ENCODE measurements at regions not wholly inside any gene's neighbourhood (a gene's known extent, or its start where the extent isn't known, plus 50 kb on each side); places are given as distances from the start of the nearest gene placed in this dataset.

- Histone ChIP-seq H3K4me2 (replicated peaks; ENCODE audit: low read depth, low read length, poor library complexity, severe bottlenecking) (peak overlapping the region; percentile 83), H3K79me2 (ENCODE audit: control insufficient read depth, insufficient read depth, low read length) (no peaks in the 10 kb centered on the region), H3K36me3 (replicated peaks in 1 of 2; ENCODE audit: control extremely low read depth in 1 of 2, control insufficient read depth in 1 of 2, extremely low read depth in 1 of 2, insufficient read depth in 2 of 2, low read length in 1 of 2) (no peaks in the 10 kb centered on the region), H4K20me1 (ENCODE audit: control insufficient read depth, insufficient read depth, low read length, poor library complexity, severe bottlenecking) (no peaks in the 10 kb centered on the region), H2AFZ (ENCODE audit: insufficient read depth, low read depth, low read length, poor library complexity, severe bottlenecking) (peak overlapping the region; percentile 66), H3K27me3 (replicated peaks in 1 of 4; ENCODE audit: control extremely low read depth in 1 of 4, control insufficient read depth in 3 of 4, insufficient read depth in 4 of 4, low read length in 3 of 4) (peaks cover 0 to 19% (median 9%) of the 10 kb centered on the region in 4 experiments), H3K4me1 (ENCODE audit: control insufficient read depth in 2 of 2, insufficient read depth in 2 of 2, low read length in 2 of 2) (peaks cover 29 to 37% of the 10 kb centered on the region in 2 donors), H3K9me3 (ENCODE audit: control extremely low read depth in 1 of 3, control insufficient read depth in 2 of 3, insufficient read depth in 1 of 3, low read length in 2 of 3) (peaks cover 0 to 6% (median 0%) of the 10 kb centered on the region in 3 donors), H3K27ac (ENCODE audit: low read length in 2 of 2) (no peak overlapping the region), H3K9ac (ENCODE audit: low read length) (peak overlapping the region; percentile 54), H3K4me3 (ENCODE audit: control extremely low read depth in 1 of 5, extremely low read depth in 1 of 5, insufficient read depth in 1 of 5, low read depth in 2 of 5, low read length in 4 of 5) (peak overlapping the region in 3 of 5 experiments; percentile 46 to 62 (median 54))
- peaks cover 36% of the 10 kb centered on the region for H3K4me1 Mint-ChIP-seq
- CTCF ChIA-PET, result no interaction called here
- ATAC-seq (ENCODE audit: low read depth) (peak; percentile 45), DNase-seq (peak; percentile 32)
- no peak for TF ChIP-seq EZH2 (IDR thresholded peaks at IDR 0.05; ENCODE audit: borderline replicate concordance, insufficient read depth, low read depth, low read length, poor library complexity, severe bottlenecking)
- no peak for TF ChIP-seq CTCF (IDR thresholded peaks at IDR 0.05)
- peaks cover 41% of the 10 kb centered on the region for H3K27me3 Mint-ChIP-seq
- H3K27ac Mint-ChIP-seq, result no peak overlapping the region
- intact Hi-C loops (cut with micrococcal nuclease), result loop anchor here (10.0 kb wide), 1 partner anchor 375 kb away; no protein-coding TSS in a partner anchor
- POLR2A ChIA-PET, result no interaction called here
- H3K4me3 Mint-ChIP-seq, result peak overlapping the region; percentile 74
- no peaks in the 10 kb centered on the region for H3K9me3 Mint-ChIP-seq (ENCODE audit: insufficient read depth)
- 8% methylated on average over 84 of the region's 84 CpGs for WGBS (ENCODE audit: insufficient coverage)
These were observed 64.7 kb upstream of the STARD13 start for GRCh38 chr13:33349986-33350826.

DNA sequence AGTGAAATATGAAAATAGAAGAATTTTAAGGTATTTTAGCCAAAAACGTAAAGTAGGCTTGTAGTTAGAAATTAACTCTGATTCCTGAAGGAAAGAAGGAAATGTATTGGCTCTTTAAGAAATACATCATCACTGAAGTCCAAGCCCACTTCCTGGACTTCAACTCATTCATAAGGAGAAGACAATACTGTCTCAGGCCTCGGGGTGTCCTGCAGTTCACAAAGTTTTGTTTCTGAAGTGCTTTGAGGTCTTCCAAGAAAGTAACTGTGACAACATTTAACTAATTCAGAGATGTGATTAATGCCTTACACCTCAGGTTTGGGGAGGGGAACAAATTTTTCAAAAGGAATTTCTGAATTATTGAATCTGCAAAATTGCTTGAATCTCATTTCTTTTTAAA is 65.8 kb upstream of the STARD13 start:
- Mint-ChIP-seq H3K27ac (no peak overlapping the region), H3K9me3 (ENCODE audit: insufficient read depth) (no peaks in the 10 kb centered on the region), H3K4me3 (no peak overlapping the region), H3K27me3 (peaks cover 41% of the 10 kb centered on the region), H3K4me1 (peaks cover 36% of the 10 kb centered on the region)
- intact Hi-C loops (cut with micrococcal nuclease), result loop anchor here (10.0 kb wide), 1 partner anchor 373 kb away; no protein-coding TSS in a partner anchor
- WGBS (ENCODE audit: insufficient coverage), result no CpG with 5 or more reads among the region's 2 CpGs
- no peaks in the 10 kb centered on the region for H3K79me2 ChIP-seq (ENCODE audit: control insufficient read depth, insufficient read depth, low read length)
- H3K4me2 ChIP-seq (replicated peaks; ENCODE audit: low read depth, low read length, poor library complexity, severe bottlenecking), result no peak overlapping the region
- peak; percentile 10 for DNase-seq
- H3K9me3 ChIP-seq (ENCODE audit: control extremely low read depth in 1 of 3, control insufficient read depth in 2 of 3, insufficient read depth in 1 of 3, low read length in 2 of 3), result peaks cover 0 to 6% (median 0%) of the 10 kb centered on the region in 3 donors
- ChIA-PET POLR2A (no interaction called here), CTCF (no interaction called here)
- no peak overlapping the region for H3K27ac ChIP-seq (ENCODE audit: low read length in 2 of 2)
- ATAC-seq (ENCODE audit: low read depth), result no peak
- H2AFZ ChIP-seq (ENCODE audit: insufficient read depth, low read depth, low read length, poor library complexity, severe bottlenecking), result no peak overlapping the region
- H3K4me1 ChIP-seq (ENCODE audit: control insufficient read depth in 2 of 2, insufficient read depth in 2 of 2, low read length in 2 of 2), result peaks cover 29 to 37% of the 10 kb centered on the region in 2 donors
- peaks cover 0 to 19% (median 9%) of the 10 kb centered on the region in 4 experiments for H3K27me3 ChIP-seq (replicated peaks in 1 of 4; ENCODE audit: control extremely low read depth in 1 of 4, control insufficient read depth in 3 of 4, insufficient read depth in 4 of 4, low read length in 3 of 4)
- TF ChIP-seq CTCF (IDR thresholded peaks at IDR 0.05), result no peak
- no peaks in the 10 kb centered on the region for H4K20me1 ChIP-seq (ENCODE audit: control insufficient read depth, insufficient read depth, low read length, poor library complexity, severe bottlenecking)
- no peak overlapping the region for H3K4me3 ChIP-seq (ENCODE audit: control extremely low read depth in 1 of 5, extremely low read depth in 1 of 5, insufficient read depth in 1 of 5, low read depth in 2 of 5, low read length in 4 of 5)
- no peak overlapping the region for H3K9ac ChIP-seq (ENCODE audit: low read length)
- no peaks in the 10 kb centered on the region for H3K36me3 ChIP-seq (replicated peaks in 1 of 2; ENCODE audit: control extremely low read depth in 1 of 2, control insufficient read depth in 1 of 2, extremely low read depth in 1 of 2, insufficient read depth in 2 of 2, low read length in 1 of 2)

Data from B cell (primary cell).